ENCODE measurements at regions not wholly inside any gene's neighbourhood (a gene's known extent, or its start where the extent isn't known, plus 50 kb on each side); places are given as distances from the start of the nearest gene placed in this dataset.

- TF ChIP-seq CTCF (conservative IDR thresholded peaks at IDR 0.05; ENCODE audit: control insufficient read depth, insufficient read depth, low read depth, low read length): no peak
These were observed 52.7 kb upstream of the POU1F1 start for GRCh38 chr3:87329065-87329464.

More at GRCh38 chr3:87329065-87329464, 52.7 kb upstream of the POU1F1 start:
- no peak overlapping the region for H3K4me3 ChIP-seq (ENCODE audit: control insufficient read depth, low read depth, low read length)
- no peak for DNase-seq (ENCODE audit: low read depth)
